ENCODE measurements at regions not wholly inside any gene's neighbourhood (a gene's known extent, or its start where the extent isn't known, plus 50 kb on each side); places are given as distances from the start of the nearest gene placed in this dataset.

DNA sequence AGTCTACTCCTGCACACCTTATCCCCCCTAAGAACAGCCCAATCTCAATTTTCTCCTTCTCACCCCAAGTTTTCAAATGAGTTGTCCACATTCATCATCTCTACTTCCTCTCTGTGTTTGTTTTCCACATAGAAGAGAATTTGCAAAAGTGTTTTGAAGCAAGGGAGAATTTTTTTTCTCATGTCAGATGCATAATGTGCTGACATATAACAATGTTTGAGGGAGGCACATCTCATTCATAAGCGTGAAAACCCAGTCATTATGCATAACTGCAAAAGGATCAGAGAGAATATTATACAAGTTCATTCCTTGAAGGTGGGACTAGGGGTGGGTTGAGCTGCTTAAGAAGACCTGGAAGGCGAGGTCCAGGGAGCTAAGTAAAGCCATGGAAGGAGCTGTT, 80.8 kb upstream of the SLC1A4 start:
- no peak overlapping the region for H3K4me3 ChIP-seq (replicated peaks in 1 of 3; ENCODE audit: insufficient read depth in 1 of 3, low read depth in 1 of 3, low read length in 3 of 3)
- no peaks in the 10 kb centered on the region for H4K20me1 ChIP-seq (replicated peaks; ENCODE audit: control insufficient read depth, extremely low read depth, insufficient read depth, low read length)
- no peak overlapping the region for H3K9ac ChIP-seq (replicated peaks; ENCODE audit: extremely low read depth, insufficient read depth, low read length)
- H3K27me3 ChIP-seq (ENCODE audit: control insufficient read depth in 2 of 2, insufficient read depth in 2 of 2, low read length in 2 of 2): peaks cover 13 to 23% of the 10 kb centered on the region in 2 experiments
- no TSS peak for BruUV-seq (replicated peaks)
- intact Hi-C loops (cut with micrococcal nuclease): no loop called here
- FAIRE-seq (no peak), DNase-seq (ENCODE audit: low read depth, low spot score) (no peak)
- H3K36me3 ChIP-seq (ENCODE audit: control insufficient read depth in 2 of 2, extremely low read depth in 1 of 2, insufficient read depth in 2 of 2, low read length in 2 of 2): no peaks in the 10 kb centered on the region
- no peak overlapping the region for H3K4me2 ChIP-seq (ENCODE audit: insufficient read depth, low read length)
- TF ChIP-seq FOS (IDR thresholded peaks at IDR 0.05; ENCODE audit: borderline replicate concordance, insufficient read depth, low read length): no peak
- TF ChIP-seq, protein P1, sequence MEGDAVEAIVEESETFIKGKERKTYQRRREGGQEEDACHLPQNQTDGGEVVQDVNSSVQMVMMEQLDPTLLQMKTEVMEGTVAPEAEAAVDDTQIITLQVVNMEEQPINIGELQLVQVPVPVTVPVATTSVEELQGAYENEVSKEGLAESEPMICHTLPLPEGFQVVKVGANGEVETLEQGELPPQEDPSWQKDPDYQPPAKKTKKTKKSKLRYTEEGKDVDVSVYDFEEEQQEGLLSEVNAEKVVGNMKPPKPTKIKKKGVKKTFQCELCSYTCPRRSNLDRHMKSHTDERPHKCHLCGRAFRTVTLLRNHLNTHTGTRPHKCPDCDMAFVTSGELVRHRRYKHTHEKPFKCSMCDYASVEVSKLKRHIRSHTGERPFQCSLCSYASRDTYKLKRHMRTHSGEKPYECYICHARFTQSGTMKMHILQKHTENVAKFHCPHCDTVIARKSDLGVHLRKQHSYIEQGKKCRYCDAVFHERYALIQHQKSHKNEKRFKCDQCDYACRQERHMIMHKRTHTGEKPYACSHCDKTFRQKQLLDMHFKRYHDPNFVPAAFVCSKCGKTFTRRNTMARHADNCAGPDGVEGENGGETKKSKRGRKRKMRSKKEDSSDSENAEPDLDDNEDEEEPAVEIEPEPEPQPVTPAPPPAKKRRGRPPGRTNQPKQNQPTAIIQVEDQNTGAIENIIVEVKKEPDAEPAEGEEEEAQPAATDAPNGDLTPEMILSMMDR (IDR thresholded peaks at IDR 0.05; ENCODE audit: extremely low read depth in 1 of 2, insufficient read depth in 1 of 2, low read depth in 1 of 2, low read length in 2 of 2): no peak
- H3K79me2 ChIP-seq (ENCODE audit: control insufficient read depth, insufficient read depth, low read length): no peaks in the 10 kb centered on the region
- H3K9me1 ChIP-seq (replicated peaks; ENCODE audit: control insufficient read depth, extremely low read depth, insufficient read depth, low read length): no peaks in the 10 kb centered on the region
- dilution Hi-C loops (cut with MboI; ENCODE audit: extremely low pct_ligation_motif_present, low sequenced_read_pairs): no loop called here
- ChIA-PET POLR2A (no interaction called here), CTCF (interaction anchor here (0.6 to 5.0 kb wide), 2 partner anchors 9 to 324 kb away, joined by 3 to 24 read pairs; no protein-coding TSS in a partner anchor)
- no peaks in the 10 kb centered on the region for H3K9me3 ChIP-seq (replicated peaks; ENCODE audit: control insufficient read depth, insufficient read depth, low read length)
- H2AFZ ChIP-seq (ENCODE audit: low read depth, low read length): no peak overlapping the region
- no peak overlapping the region for H3K27ac ChIP-seq (ENCODE audit: insufficient read depth, low read depth, low read length)
- no peaks in the 10 kb centered on the region for H3K4me1 ChIP-seq (ENCODE audit: control insufficient read depth, extremely low read depth, insufficient read depth, low read length)

DNA sequence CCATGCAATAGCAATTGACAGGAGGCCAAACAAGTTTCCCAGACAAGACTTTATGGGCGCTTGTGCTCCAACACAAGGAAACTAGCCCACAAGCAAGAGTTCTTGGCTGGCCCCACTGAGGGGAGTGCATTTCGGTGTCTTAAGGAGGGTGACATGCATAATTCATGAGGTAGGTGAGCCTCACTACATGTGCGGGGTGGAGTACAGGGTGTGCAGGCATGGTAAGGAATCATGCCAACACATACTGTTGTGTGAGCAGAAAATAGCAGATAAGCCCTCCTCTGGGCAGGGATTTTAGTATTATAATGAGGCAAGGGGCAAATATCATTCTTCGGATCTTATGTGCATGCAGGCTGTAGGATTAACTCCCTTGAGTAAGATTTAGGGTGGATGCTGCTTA, 78.7 kb upstream of the SLC1A4 start:
- no peaks in the 10 kb centered on the region for H4K20me1 ChIP-seq (replicated peaks; ENCODE audit: control insufficient read depth, extremely low read depth, insufficient read depth, low read length)
- H3K4me2 ChIP-seq (ENCODE audit: insufficient read depth, low read length): no peak overlapping the region
- FAIRE-seq (no peak), DNase-seq (ENCODE audit: low read depth, low spot score) (no peak)
- H3K36me3 ChIP-seq (ENCODE audit: control insufficient read depth in 2 of 2, extremely low read depth in 1 of 2, insufficient read depth in 2 of 2, low read length in 2 of 2): no peaks in the 10 kb centered on the region
- TF ChIP-seq MYC (IDR thresholded peaks at IDR 0.05; ENCODE audit: low read depth, low read length) (no peak), FOS (IDR thresholded peaks at IDR 0.05; ENCODE audit: borderline replicate concordance, insufficient read depth, low read length) (no peak), GATA2 (IDR thresholded peaks at IDR 0.05; ENCODE audit: insufficient read depth, insufficient read length, low read depth, low read length) (no peak)
- TF ChIP-seq, protein P1 (IDR thresholded peaks at IDR 0.05; ENCODE audit: extremely low read depth in 1 of 2, insufficient read depth in 1 of 2, low read depth in 1 of 2, low read length in 2 of 2): no peak
- intact Hi-C loops (cut with micrococcal nuclease) (no loop called here), dilution Hi-C loops (cut with MboI; ENCODE audit: extremely low pct_ligation_motif_present, low sequenced_read_pairs) (no loop called here)
- POLR2A ChIA-PET: no interaction called here
- CTCF ChIA-PET: no interaction called here
- no peaks in the 10 kb centered on the region for H3K9me1 ChIP-seq (replicated peaks; ENCODE audit: control insufficient read depth, extremely low read depth, insufficient read depth, low read length)
- H3K9me3 ChIP-seq (replicated peaks; ENCODE audit: control insufficient read depth, insufficient read depth, low read length): no peaks in the 10 kb centered on the region
- H3K27me3 ChIP-seq (ENCODE audit: control insufficient read depth in 2 of 2, insufficient read depth in 2 of 2, low read length in 2 of 2): peaks cover 4 to 15% of the 10 kb centered on the region in 2 experiments
- H3K4me3 ChIP-seq (replicated peaks in 1 of 3; ENCODE audit: insufficient read depth in 1 of 3, low read depth in 1 of 3, low read length in 3 of 3): no peak overlapping the region
- BruUV-seq (replicated peaks): no TSS peak
- no peak overlapping the region for H3K27ac ChIP-seq (ENCODE audit: insufficient read depth, low read depth, low read length)
- H3K4me1 ChIP-seq (ENCODE audit: control insufficient read depth, extremely low read depth, insufficient read depth, low read length): no peaks in the 10 kb centered on the region
- no peak overlapping the region for H2AFZ ChIP-seq (ENCODE audit: low read depth, low read length)
- no peak overlapping the region for H3K9ac ChIP-seq (replicated peaks; ENCODE audit: extremely low read depth, insufficient read depth, low read length)
- no peaks in the 10 kb centered on the region for H3K79me2 ChIP-seq (ENCODE audit: control insufficient read depth, insufficient read depth, low read length)

All from endothelial cell of umbilical vein (primary cell).